Activated T-cell treated with anti-CD3 and anti-CD28 coated beads, Interleukin-2, amount 50 U/mL, for 72 hours (primary cell): ENCODE measurements at regions not wholly inside any gene's neighbourhood (a gene's known extent, or its start where the extent isn't known, plus 50 kb on each side); places are given as distances from the start of the nearest gene placed in this dataset.
"Not testable (repeated sequence)": the region's sequence is repeated elsewhere in the genome, so short reads cannot be mapped to it uniquely, and the experiment has no call there.

ENCODE experiments used
- ATAC-seq, 2 donors: fragments of 150-1000 bp; cut with Tn5 transposase; replicated peaks in 1 of 2; 2 replicates each; pipeline ENCODE4 v1.10.0; 2021; ENCODE audit warnings: moderate library complexity in 2 of 2, mild to moderate bottlenecking in 1 of 2
- DNase-seq, 2 donors: peaks; one replicate each; pipeline ENCODE4 v3.0.0; 2021 to 2022; ENCODE audit warnings: mixed read lengths in 1 of 2
- H3K27ac Mint-ChIP-seq: one replicate; pipeline ENCODE4 v1.8.0; 2022; ENCODE audit warnings: mild to moderate bottlenecking, moderate library complexity, mixed read lengths
- H3K27me3 Mint-ChIP-seq: one replicate; pipeline ENCODE4 v1.8.0; 2022; ENCODE audit warnings: low read depth, mixed read lengths
- H3K36me3 Mint-ChIP-seq, 2 donors: one replicate each; pipeline ENCODE4 v1.8.0; 2022; ENCODE audit warnings: mixed read lengths in 2 of 2, mild to moderate bottlenecking in 1 of 2; ENCODE audit not compliant: insufficient read depth in 2 of 2
- H3K4me1 Mint-ChIP-seq: one replicate; pipeline ENCODE4 v1.8.0; 2022; ENCODE audit warnings: low read depth, mixed read lengths
- H3K4me3 Mint-ChIP-seq, 2 donors: one replicate each; pipeline ENCODE4 v1.8.0; 2022; ENCODE audit warnings: mild to moderate bottlenecking in 2 of 2, mixed read lengths in 2 of 2, moderate library complexity in 2 of 2
- H3K9me3 Mint-ChIP-seq, 2 donors: one replicate each; pipeline ENCODE4 v1.8.0; 2022; ENCODE audit warnings: mixed read lengths in 2 of 2

GRCh38 chr18:43341014-43341413 is 63.7 kb upstream of the SYT4 start:
- ATAC-seq: no peak
- no peak for DNase-seq
- Mint-ChIP-seq H3K4me3 (no peak overlapping the region), H3K4me1 (no peaks in the 10 kb centered on the region), H3K27ac (no peak overlapping the region), H3K36me3 (peaks cover 1 to 2% of the 10 kb centered on the region in 2 donors), H3K9me3 (peaks cover 9 to 14% of the 10 kb centered on the region in 2 donors), H3K27me3 (no peaks in the 10 kb centered on the region)

GRCh38 chr18:43350176-43350575 is 72.9 kb upstream of the SYT4 start:
- Mint-ChIP-seq H3K9me3 (peaks cover 2 to 8% of the 10 kb centered on the region in 2 donors), H3K27me3 (no peaks in the 10 kb centered on the region), H3K4me3 (no peak overlapping the region), H3K27ac (no peak overlapping the region), H3K36me3 (peaks cover 0 to 1% of the 10 kb centered on the region in 2 donors), H3K4me1 (no peaks in the 10 kb centered on the region)
- ATAC-seq (no peak), DNase-seq (no peak)

GRCh38 chr18:43364535-43364934 is 87.2 kb upstream of the SYT4 start:
- H3K36me3 Mint-ChIP-seq: no peaks in the 10 kb centered on the region
- DNase-seq (no peak), ATAC-seq (no peak)
- H3K4me1 Mint-ChIP-seq: no peaks in the 10 kb centered on the region
- H3K27ac Mint-ChIP-seq: no peak overlapping the region
- H3K4me3 Mint-ChIP-seq: no peak overlapping the region
- peaks cover 4 to 6% of the 10 kb centered on the region in 2 donors for H3K9me3 Mint-ChIP-seq
- H3K27me3 Mint-ChIP-seq: no peaks in the 10 kb centered on the region

GRCh38 chr18:43367895-43368294 is 90.6 kb upstream of the SYT4 start:
- ATAC-seq (no peak), DNase-seq (no peak)
- no peaks in the 10 kb centered on the region for H3K27me3 Mint-ChIP-seq
- H3K27ac Mint-ChIP-seq: no peak overlapping the region
- H3K36me3 Mint-ChIP-seq: no peaks in the 10 kb centered on the region
- H3K4me3 Mint-ChIP-seq: no peak overlapping the region
- no peaks in the 10 kb centered on the region for H3K4me1 Mint-ChIP-seq
- peaks cover 0 to 4% of the 10 kb centered on the region in 2 donors for H3K9me3 Mint-ChIP-seq

- H3K4me1 Mint-ChIP-seq, H3K4me3 Mint-ChIP-seq, H3K27ac Mint-ChIP-seq, ATAC-seq, H3K27me3 Mint-ChIP-seq, DNase-seq, H3K9me3 Mint-ChIP-seq, H3K36me3 Mint-ChIP-seq: not testable (repeated sequence)
Measured at GRCh38 chr18:43369311-43369710, 92.0 kb upstream of the SYT4 start.

- H3K27me3 Mint-ChIP-seq: no peaks in the 10 kb centered on the region
- H3K4me3 Mint-ChIP-seq: no peak overlapping the region
Measured at GRCh38 chr18:43372773-43373172, 95.5 kb upstream of the SYT4 start.

GRCh38 chr18:43380104-43380672 is 102.9 kb upstream of the SYT4 start:
- Mint-ChIP-seq H3K4me3 (no peak overlapping the region), H3K9me3 (peaks cover 8 to 9% of the 10 kb centered on the region in 2 donors), H3K27me3 (no peaks in the 10 kb centered on the region), H3K36me3 (no peaks in the 10 kb centered on the region), H3K27ac (no peak overlapping the region), H3K4me1 (no peaks in the 10 kb centered on the region)
- no peak for DNase-seq
- ATAC-seq: no peak

More at GRCh38 chr18:43372773-43373172, 95.5 kb upstream of the SYT4 start:
- Mint-ChIP-seq H3K36me3 (no peaks in the 10 kb centered on the region), H3K9me3 (peaks cover 2 to 3% of the 10 kb centered on the region in 2 donors), H3K4me1 (no peaks in the 10 kb centered on the region), H3K27ac (no peak overlapping the region)
- ATAC-seq (no peak), DNase-seq (no peak)

- ATAC-seq (no peak), DNase-seq (no peak)
- Mint-ChIP-seq H3K4me3 (no peak overlapping the region), H3K36me3 (no peaks in the 10 kb centered on the region), H3K9me3 (peaks cover 6 to 7% of the 10 kb centered on the region in 2 donors), H3K27ac (no peak overlapping the region), H3K27me3 (no peaks in the 10 kb centered on the region), H3K4me1 (no peaks in the 10 kb centered on the region)
Measured at GRCh38 chr18:43382641-43383403, 105.5 kb upstream of the SYT4 start.

GRCh38 chr18:43389163-43389562 is 111.9 kb upstream of the SYT4 start:
- H3K27me3 Mint-ChIP-seq: no peaks in the 10 kb centered on the region
- no peak overlapping the region for H3K27ac Mint-ChIP-seq
- no peak for ATAC-seq
- peaks cover 0 to 1% of the 10 kb centered on the region in 2 donors for H3K36me3 Mint-ChIP-seq
- no peak overlapping the region for H3K4me3 Mint-ChIP-seq
- no peaks in the 10 kb centered on the region for H3K4me1 Mint-ChIP-seq
- peaks cover 1 to 2% of the 10 kb centered on the region in 2 donors for H3K9me3 Mint-ChIP-seq
- DNase-seq: no peak

- H3K4me3 Mint-ChIP-seq: no peak overlapping the region
- H3K36me3 Mint-ChIP-seq: peaks cover 0 to 1% of the 10 kb centered on the region in 2 donors
- H3K27me3 Mint-ChIP-seq: no peaks in the 10 kb centered on the region
- ATAC-seq (no peak), DNase-seq (no peak)
- H3K9me3 Mint-ChIP-seq: peaks cover 1 to 2% of the 10 kb centered on the region in 2 donors
- no peak overlapping the region for H3K27ac Mint-ChIP-seq
- no peaks in the 10 kb centered on the region for H3K4me1 Mint-ChIP-seq
Measured at GRCh38 chr18:43392168-43392567, 114.9 kb upstream of the SYT4 start.

GRCh38 chr18:43393174-43393573 is 115.9 kb upstream of the SYT4 start:
- H3K27me3 Mint-ChIP-seq: no peaks in the 10 kb centered on the region
- H3K4me1 Mint-ChIP-seq: no peaks in the 10 kb centered on the region

GRCh38 chr18:43396266-43396665 is 119.0 kb upstream of the SYT4 start:
- Mint-ChIP-seq H3K36me3 (peaks cover 0 to 1% of the 10 kb centered on the region in 2 donors), H3K4me1 (no peaks in the 10 kb centered on the region), H3K27me3 (no peaks in the 10 kb centered on the region), H3K27ac (no peak overlapping the region), H3K4me3 (no peak overlapping the region), H3K9me3 (peaks cover 0 to 4% of the 10 kb centered on the region in 2 donors)
- ATAC-seq (no peak), DNase-seq (no peak)

More at GRCh38 chr18:43393174-43393573, 115.9 kb upstream of the SYT4 start:
- Mint-ChIP-seq H3K27ac (no peak overlapping the region), H3K36me3 (peaks cover 0 to 1% of the 10 kb centered on the region in 2 donors), H3K4me3 (no peak overlapping the region), H3K9me3 (peaks cover 1 to 2% of the 10 kb centered on the region in 2 donors)
- no peak for DNase-seq
- no peak for ATAC-seq

GRCh38 chr18:43398601-43399000 is 121.3 kb upstream of the SYT4 start:
- H3K4me1 Mint-ChIP-seq: no peaks in the 10 kb centered on the region
- no peak overlapping the region for H3K4me3 Mint-ChIP-seq
- no peak for DNase-seq
- no peak for ATAC-seq
- peaks cover 0 to 2% of the 10 kb centered on the region in 2 donors for H3K9me3 Mint-ChIP-seq
- H3K36me3 Mint-ChIP-seq: peaks cover 0 to 1% of the 10 kb centered on the region in 2 donors
- no peaks in the 10 kb centered on the region for H3K27me3 Mint-ChIP-seq
- no peak overlapping the region for H3K27ac Mint-ChIP-seq
